Right renal pelvis (tissue), 4 donors: ENCODE measurements at regions not wholly inside any gene's neighbourhood (a gene's known extent, or its start where the extent isn't known, plus 50 kb on each side); places are given as distances from the start of the nearest gene placed in this dataset.
"Not testable (repeated sequence)": the region's sequence is repeated elsewhere in the genome, so short reads cannot be mapped to it uniquely, and the experiment has no call there.

Experiments
- DNase-seq, 4 donors: peaks; one replicate each; pipeline ENCODE4 v3.0.0-alpha.2; 2013; ENCODE audit warnings: low read depth in 4 of 4, low spot score in 3 of 4, missing footprints in 1 of 4

- no peak for DNase-seq
These were observed 889.7 kb downstream of the IGSF11 start for GRCh38 chr3:118144919-118145318.

DNA sequence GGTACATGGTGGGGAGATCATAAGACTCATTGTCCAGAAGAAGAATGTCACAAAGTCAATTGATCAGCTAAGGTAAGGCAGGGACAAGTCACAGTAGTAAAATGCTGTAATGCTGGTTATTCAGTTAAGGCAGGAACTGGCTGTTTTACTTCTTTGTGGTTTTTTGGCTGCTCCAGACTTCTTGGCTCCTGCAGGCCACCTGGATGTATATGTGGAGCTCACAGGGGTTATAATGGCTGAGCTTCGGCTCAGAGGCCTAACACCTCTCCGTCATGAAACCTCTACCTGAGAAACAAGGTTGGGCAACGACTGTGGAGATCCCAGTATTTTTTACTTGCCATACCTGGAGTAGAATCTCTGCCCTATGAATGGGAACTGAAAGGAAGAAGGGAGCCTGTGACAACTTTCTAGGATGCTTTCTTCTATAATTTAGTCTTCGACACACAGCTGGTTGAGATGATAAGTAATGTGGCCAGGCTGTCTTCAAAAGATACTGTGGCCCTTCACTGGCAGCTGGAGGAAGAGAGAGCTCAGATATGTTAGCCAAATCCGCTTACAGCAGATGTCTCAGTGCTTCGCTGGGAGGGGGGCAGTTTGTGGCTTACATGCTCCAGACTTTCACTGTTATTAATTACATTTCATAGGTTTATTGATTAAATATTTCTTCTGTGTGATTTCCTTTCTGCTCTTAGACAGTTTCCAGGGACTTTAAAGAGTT, 887.8 kb downstream of the IGSF11 start:
- DNase-seq: no peak

- no peak for DNase-seq
These were observed 883.5 kb downstream of the IGSF11 start for GRCh38 chr3:118151164-118151563.

GRCh38 chr3:118162627-118163588, 871.7 kb downstream of the IGSF11 start:
- not testable (repeated sequence) for DNase-seq

- no peak for DNase-seq
These were observed 869.2 kb downstream of the IGSF11 start for GRCh38 chr3:118165413-118165812.

GRCh38 chr3:118167571-118167970, 867.1 kb downstream of the IGSF11 start:
- DNase-seq: no peak

- no peak for DNase-seq
These were observed 866.5 kb downstream of the IGSF11 start for GRCh38 chr3:118168175-118168574.

- DNase-seq: no peak
These were observed 863.3 kb downstream of the IGSF11 start for GRCh38 chr3:118171236-118171852.

GRCh38 chr3:118180853-118181252, 853.8 kb downstream of the IGSF11 start:
- no peak for DNase-seq

- DNase-seq: no peak
These were observed 853.4 kb downstream of the IGSF11 start for GRCh38 chr3:118181274-118181673.

- DNase-seq: no peak
These were observed 848.6 kb downstream of the IGSF11 start for GRCh38 chr3:118186051-118186450.

GRCh38 chr3:118187221-118187620, 847.4 kb downstream of the IGSF11 start:
- no peak for DNase-seq

GRCh38 chr3:118196183-118196582, 838.5 kb downstream of the IGSF11 start:
- DNase-seq: no peak

- DNase-seq: no peak
These were observed 835.6 kb downstream of the IGSF11 start for GRCh38 chr3:118199044-118199443.

DNA sequence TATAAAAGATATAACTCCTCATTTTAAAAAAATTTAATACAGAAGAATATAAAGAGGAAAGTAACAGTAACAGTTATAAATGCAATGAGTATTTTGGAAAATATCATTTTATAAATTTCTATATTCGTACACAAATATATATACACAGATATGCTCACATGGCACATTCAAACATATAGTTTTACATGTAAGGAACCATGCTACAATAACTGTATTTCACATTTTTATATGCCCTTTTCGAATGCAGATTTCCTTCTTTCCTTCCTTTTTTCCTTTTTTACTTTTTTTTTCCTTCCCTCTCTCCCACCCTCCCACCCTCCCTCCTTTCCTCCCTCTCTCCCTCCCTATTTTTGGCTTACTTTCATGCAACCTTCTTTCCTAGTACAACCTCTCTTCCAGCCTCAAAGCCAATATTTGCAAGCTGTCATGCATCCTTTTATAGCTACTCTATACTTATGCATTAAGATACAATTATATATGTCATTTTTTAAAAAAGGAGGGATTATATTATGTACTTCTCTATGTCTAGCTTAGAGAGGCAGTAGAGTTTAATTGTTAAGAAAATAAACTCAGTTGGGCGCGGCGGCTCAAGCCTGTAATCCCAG, 830.5 kb downstream of the IGSF11 start:
- no peak for DNase-seq

DNA sequence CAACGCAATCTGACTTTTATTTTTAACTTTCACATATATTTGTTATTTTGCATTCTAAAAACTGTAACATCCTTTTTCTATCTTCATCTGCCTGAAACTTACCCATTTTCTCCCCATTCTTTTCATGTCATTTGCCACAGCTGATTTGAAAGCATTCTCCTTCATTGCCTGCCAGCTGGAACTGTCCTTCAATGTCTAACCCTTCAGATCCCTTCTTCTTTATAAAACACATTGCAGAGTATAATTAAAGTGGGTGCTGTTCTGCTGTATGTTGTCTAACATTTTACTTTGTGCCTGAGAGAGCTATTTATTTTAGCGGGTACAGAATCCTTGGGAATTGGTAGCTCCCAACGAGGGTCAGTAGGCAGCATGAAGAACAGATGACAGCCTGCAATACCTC, 827.4 kb downstream of the IGSF11 start:
- no peak for DNase-seq

DNA sequence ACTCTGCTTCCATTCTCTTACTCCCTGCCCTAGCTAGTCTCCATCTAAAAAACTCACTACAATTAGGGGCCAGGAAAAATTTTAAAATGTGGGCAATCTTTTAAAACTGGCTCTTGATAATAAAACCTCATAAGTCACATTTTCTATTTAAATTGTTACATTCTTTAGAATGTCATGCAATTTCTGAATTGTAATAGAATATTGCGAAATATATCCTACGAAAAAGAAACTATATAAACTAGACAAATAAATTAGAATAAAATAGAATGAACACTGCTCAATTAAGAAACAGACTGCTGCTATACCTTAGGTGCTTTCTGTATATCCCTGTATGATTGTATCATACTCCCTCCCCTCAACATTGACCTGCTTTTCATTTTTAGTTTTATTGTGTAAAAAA, 826.0 kb downstream of the IGSF11 start:
- no peak for DNase-seq

DNA sequence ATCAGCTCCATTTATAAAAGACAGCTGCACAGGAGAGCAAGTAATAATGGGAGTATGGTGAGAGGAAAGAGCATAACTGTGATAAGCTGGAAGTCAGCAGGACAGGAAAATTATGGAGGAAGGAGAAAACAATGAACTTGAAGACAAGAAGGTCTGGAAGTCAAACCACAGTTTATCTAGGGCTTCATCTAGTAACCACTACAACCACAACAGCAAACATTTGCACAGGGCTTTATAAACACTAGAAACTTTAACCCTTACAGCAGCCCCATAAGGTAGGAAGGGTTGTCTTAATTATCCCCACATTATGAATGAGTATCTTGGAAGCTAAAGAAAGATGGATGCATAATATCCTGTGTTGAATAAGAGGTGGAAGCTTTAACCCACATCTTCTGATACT, 820.8 kb downstream of the IGSF11 start:
- no peak for DNase-seq

DNA sequence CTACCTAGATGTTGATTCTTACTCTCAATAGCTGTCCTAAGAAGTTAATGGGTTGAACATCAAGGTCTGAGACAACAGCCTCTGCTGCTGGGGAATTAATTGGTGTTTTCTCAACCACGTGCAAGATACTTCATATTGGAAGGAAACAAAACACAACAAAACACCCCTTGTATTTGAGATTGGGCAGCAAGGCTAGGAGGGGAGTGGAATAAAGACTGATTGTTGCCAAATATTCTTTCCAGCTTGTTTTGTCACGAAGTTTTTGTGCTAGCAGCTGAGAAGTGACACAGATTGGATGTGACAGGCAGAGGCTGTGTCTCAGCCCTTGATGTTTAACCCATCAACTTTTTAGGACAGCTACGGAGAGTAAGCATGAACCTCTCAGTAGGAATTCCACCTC, 808.4 kb downstream of the IGSF11 start:
- DNase-seq: no peak

- no peak for DNase-seq
These were observed 807.5 kb downstream of the IGSF11 start for GRCh38 chr3:118227191-118227590.

- no peak for DNase-seq
These were observed 806.5 kb downstream of the IGSF11 start for GRCh38 chr3:118228151-118228550.
